ENCODE measurements at regions not wholly inside any gene's neighbourhood (a gene's known extent, or its start where the extent isn't known, plus 50 kb on each side); places are given as distances from the start of the nearest gene placed in this dataset.
"Not testable (repeated sequence)": the region's sequence is repeated elsewhere in the genome, so short reads cannot be mapped to it uniquely, and the experiment has no call there.

- Mint-ChIP-seq H3K36me3 (ENCODE audit: low read depth) (no peaks in the 10 kb centered on the region), H3K27ac (no peak overlapping the region), H3K27me3 (ENCODE audit: insufficient read depth) (no peaks in the 10 kb centered on the region), H3K4me3 (no peak overlapping the region), H3K9me3 (no peaks in the 10 kb centered on the region), H3K4me1 (ENCODE audit: low read depth) (no peaks in the 10 kb centered on the region)
- intact Hi-C loops (cut with micrococcal nuclease) = no loop called here
- DNase-seq (ENCODE audit: low spot score) = no peak
Measured at GRCh38 chr6:153449279-153449678, 318.2 kb upstream of the RGS17 start.

GRCh38 chr6:153442749-153443148 lies 311.7 kb upstream of the RGS17 start:
- H3K4me3 Mint-ChIP-seq; intact Hi-C loops (cut with micrococcal nuclease); H3K9me3 Mint-ChIP-seq; H3K36me3 Mint-ChIP-seq (ENCODE audit: low read depth); H3K27me3 Mint-ChIP-seq (ENCODE audit: insufficient read depth); H3K27ac Mint-ChIP-seq; H3K4me1 Mint-ChIP-seq (ENCODE audit: low read depth); DNase-seq (ENCODE audit: low spot score): not testable (repeated sequence)

DNA sequence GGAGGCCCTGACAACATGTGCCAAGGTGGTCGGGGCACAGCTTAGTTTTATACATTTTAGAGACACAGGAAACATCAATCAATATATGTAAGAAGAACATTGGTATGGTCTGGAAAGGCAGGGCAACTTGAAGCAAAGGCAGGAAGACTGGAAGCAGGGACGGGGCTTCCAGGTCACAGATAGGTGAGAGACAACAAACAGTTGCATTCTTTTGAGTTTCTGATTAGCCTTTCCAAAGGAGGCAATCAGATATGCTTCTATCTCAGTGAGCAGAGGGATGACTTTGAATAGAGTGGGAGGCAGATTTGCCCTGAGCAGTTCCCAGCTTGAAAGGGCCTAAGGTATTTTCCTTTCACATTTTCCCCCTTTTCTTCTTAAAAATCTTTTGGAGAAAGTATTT lies 311.0 kb upstream of the RGS17 start:
- no peaks in the 10 kb centered on the region for H3K27me3 Mint-ChIP-seq (ENCODE audit: insufficient read depth)
- H3K4me1 Mint-ChIP-seq (ENCODE audit: low read depth) = no peaks in the 10 kb centered on the region
- peaks cover 5% of the 10 kb centered on the region for H3K9me3 Mint-ChIP-seq
- no peaks in the 10 kb centered on the region for H3K36me3 Mint-ChIP-seq (ENCODE audit: low read depth)
- intact Hi-C loops (cut with micrococcal nuclease) = no loop called here
- H3K4me3 Mint-ChIP-seq = no peak overlapping the region
- no peak for DNase-seq (ENCODE audit: low spot score)
- H3K27ac Mint-ChIP-seq = no peak overlapping the region

DNA sequence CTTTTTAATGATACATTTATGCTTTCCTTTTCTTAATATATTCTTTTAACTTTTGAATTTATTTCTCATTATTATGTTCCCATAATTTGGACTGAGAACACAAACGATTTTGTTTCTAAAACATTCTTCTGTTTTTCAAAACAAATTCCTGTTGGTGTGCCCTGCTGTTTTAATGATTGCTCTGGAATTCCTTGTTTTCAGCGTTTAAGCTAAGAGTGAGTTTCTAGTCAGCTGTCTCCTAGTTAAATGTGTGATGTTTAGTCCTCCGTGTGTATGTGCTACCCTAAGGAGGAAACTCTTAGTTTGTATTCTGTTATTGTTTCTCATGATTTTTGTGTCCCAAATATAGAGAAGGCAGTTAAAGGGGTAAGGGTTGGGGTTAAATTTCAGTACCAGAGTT lies 306.1 kb upstream of the RGS17 start:
- intact Hi-C loops (cut with micrococcal nuclease) = no loop called here
- Mint-ChIP-seq H3K9me3 (no peaks in the 10 kb centered on the region), H3K27me3 (ENCODE audit: insufficient read depth) (no peaks in the 10 kb centered on the region), H3K4me1 (ENCODE audit: low read depth) (no peaks in the 10 kb centered on the region), H3K27ac (no peak overlapping the region), H3K4me3 (no peak overlapping the region), H3K36me3 (ENCODE audit: low read depth) (no peaks in the 10 kb centered on the region)
- DNase-seq (ENCODE audit: low spot score) = no peak

DNA sequence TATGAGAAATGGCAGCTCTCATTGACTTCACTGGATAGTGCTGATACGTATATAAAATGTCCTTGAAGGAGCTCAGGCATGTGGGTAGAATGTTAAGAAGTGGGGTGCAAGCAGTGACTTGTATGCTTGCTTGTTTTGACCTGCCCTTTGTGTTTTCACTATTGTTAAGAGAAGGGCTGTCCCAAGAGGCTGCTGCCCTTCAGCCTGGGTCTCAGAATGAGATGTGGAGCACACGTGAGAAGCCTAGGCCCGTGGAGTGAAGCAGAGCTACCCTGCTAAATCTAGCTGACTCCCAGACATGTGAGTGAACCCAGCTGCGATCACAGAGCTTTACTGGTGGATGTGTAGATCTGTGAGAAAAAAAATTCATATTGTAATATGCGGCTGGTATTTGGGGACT lies 305.3 kb upstream of the RGS17 start:
- Mint-ChIP-seq H3K36me3 (ENCODE audit: low read depth) (no peaks in the 10 kb centered on the region), H3K4me1 (ENCODE audit: low read depth) (no peaks in the 10 kb centered on the region), H3K27ac (no peak overlapping the region), H3K27me3 (ENCODE audit: insufficient read depth) (no peaks in the 10 kb centered on the region), H3K4me3 (no peak overlapping the region), H3K9me3 (no peaks in the 10 kb centered on the region)
- DNase-seq (ENCODE audit: low spot score) = no peak
- intact Hi-C loops (cut with micrococcal nuclease) = no loop called here

- intact Hi-C loops (cut with micrococcal nuclease) = no loop called here
- H3K36me3 Mint-ChIP-seq (ENCODE audit: low read depth) = no peaks in the 10 kb centered on the region
- H3K9me3 Mint-ChIP-seq = no peaks in the 10 kb centered on the region
- no peaks in the 10 kb centered on the region for H3K4me1 Mint-ChIP-seq (ENCODE audit: low read depth)
- H3K27me3 Mint-ChIP-seq (ENCODE audit: insufficient read depth) = no peaks in the 10 kb centered on the region
- DNase-seq (ENCODE audit: low spot score) = no peak
- no peak overlapping the region for H3K27ac Mint-ChIP-seq
- no peak overlapping the region for H3K4me3 Mint-ChIP-seq
Measured at GRCh38 chr6:153435787-153436186, 304.7 kb upstream of the RGS17 start.

- no peaks in the 10 kb centered on the region for H3K27me3 Mint-ChIP-seq (ENCODE audit: insufficient read depth)
- H3K27ac Mint-ChIP-seq = no peak overlapping the region
- H3K4me1 Mint-ChIP-seq (ENCODE audit: low read depth) = no peaks in the 10 kb centered on the region
- intact Hi-C loops (cut with micrococcal nuclease) = no loop called here
- H3K4me3 Mint-ChIP-seq = no peak overlapping the region
- H3K36me3 Mint-ChIP-seq (ENCODE audit: low read depth) = no peaks in the 10 kb centered on the region
- H3K9me3 Mint-ChIP-seq = no peaks in the 10 kb centered on the region
- no peak for DNase-seq (ENCODE audit: low spot score)
Measured at GRCh38 chr6:153425536-153425935, 294.5 kb upstream of the RGS17 start.

DNA sequence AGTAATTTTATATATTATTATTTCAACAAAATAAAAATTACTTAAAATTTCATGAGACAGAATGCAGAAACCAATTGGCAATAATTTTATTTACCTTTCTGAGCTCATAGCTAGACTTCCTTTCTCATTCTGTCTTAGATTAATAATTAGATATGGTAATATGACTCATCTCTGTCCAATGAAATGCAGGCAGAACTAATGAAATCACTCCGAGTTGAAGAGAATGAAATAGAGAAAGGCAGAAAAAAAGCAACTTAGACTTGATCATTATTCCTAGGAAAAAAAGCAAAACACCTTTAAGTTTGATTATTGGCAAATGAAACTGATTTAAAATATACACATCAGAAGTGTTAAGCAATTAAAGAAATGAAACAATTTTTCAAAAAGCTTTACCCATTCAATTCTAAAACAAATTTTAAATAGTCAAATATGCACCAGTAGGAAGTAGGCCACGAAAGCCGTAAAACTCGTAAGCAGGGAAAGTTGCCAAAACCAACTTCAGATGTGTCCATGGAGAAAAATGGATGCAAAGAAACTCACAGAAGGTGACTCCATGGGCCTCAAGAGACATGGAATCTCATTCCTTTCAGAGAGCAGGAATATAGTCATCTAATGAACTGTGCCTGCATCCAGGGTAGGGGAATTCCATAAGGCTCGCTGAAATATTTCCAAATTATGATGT lies 293.8 kb upstream of the RGS17 start:
- DNase-seq (ENCODE audit: low spot score) = no peak
- Mint-ChIP-seq H3K4me1 (ENCODE audit: low read depth) (no peaks in the 10 kb centered on the region), H3K4me3 (no peak overlapping the region), H3K27ac (no peak overlapping the region), H3K36me3 (ENCODE audit: low read depth) (no peaks in the 10 kb centered on the region), H3K27me3 (ENCODE audit: insufficient read depth) (no peaks in the 10 kb centered on the region), H3K9me3 (no peaks in the 10 kb centered on the region)
- intact Hi-C loops (cut with micrococcal nuclease) = no loop called here

- no peak overlapping the region for H3K4me3 Mint-ChIP-seq
- H3K4me1 Mint-ChIP-seq (ENCODE audit: low read depth) = no peaks in the 10 kb centered on the region
- no peaks in the 10 kb centered on the region for H3K9me3 Mint-ChIP-seq
- intact Hi-C loops (cut with micrococcal nuclease) = no loop called here
- no peak overlapping the region for H3K27ac Mint-ChIP-seq
- H3K27me3 Mint-ChIP-seq (ENCODE audit: insufficient read depth) = no peaks in the 10 kb centered on the region
- no peaks in the 10 kb centered on the region for H3K36me3 Mint-ChIP-seq (ENCODE audit: low read depth)
- no peak for DNase-seq (ENCODE audit: low spot score)
Measured at GRCh38 chr6:153412519-153412918, 281.4 kb upstream of the RGS17 start.

GRCh38 chr6:153411070-153411648 lies 280.1 kb upstream of the RGS17 start:
- no peaks in the 10 kb centered on the region for H3K27me3 Mint-ChIP-seq (ENCODE audit: insufficient read depth)
- no peak overlapping the region for H3K27ac Mint-ChIP-seq
- H3K4me1 Mint-ChIP-seq (ENCODE audit: low read depth) = no peaks in the 10 kb centered on the region
- intact Hi-C loops (cut with micrococcal nuclease) = no loop called here
- no peaks in the 10 kb centered on the region for H3K9me3 Mint-ChIP-seq
- no peaks in the 10 kb centered on the region for H3K36me3 Mint-ChIP-seq (ENCODE audit: low read depth)
- no peak for DNase-seq (ENCODE audit: low spot score)
- no peak overlapping the region for H3K4me3 Mint-ChIP-seq

GRCh38 chr6:153405931-153406330 lies 274.8 kb upstream of the RGS17 start:
- Mint-ChIP-seq H3K27ac (no peak overlapping the region), H3K4me3 (no peak overlapping the region), H3K27me3 (ENCODE audit: insufficient read depth) (no peaks in the 10 kb centered on the region), H3K36me3 (ENCODE audit: low read depth) (no peaks in the 10 kb centered on the region), H3K9me3 (no peaks in the 10 kb centered on the region), H3K4me1 (ENCODE audit: low read depth) (no peaks in the 10 kb centered on the region)
- intact Hi-C loops (cut with micrococcal nuclease) = no loop called here
- DNase-seq (ENCODE audit: low spot score) = no peak

DNA sequence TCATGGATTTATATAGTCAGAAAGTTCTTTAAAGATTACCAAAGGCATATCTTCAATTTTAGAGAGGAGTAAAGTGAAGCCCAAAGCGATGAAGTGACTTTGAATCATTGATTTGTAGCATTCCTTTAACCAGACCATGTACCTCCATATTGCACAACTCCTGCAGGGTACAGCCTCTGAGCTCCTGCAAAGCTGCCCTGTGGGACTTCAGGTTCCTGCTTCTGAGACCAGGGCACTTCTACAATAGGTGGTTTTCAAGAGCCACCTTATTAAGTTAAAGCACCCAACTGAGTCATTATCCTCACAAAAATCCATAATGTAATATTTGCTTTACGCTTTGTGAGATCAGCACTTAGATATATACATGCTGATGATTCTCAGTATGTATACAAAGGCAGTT lies 270.7 kb upstream of the RGS17 start:
- Mint-ChIP-seq H3K9me3 (no peaks in the 10 kb centered on the region), H3K27ac (no peak overlapping the region), H3K4me3 (no peak overlapping the region), H3K27me3 (ENCODE audit: insufficient read depth) (no peaks in the 10 kb centered on the region), H3K4me1 (ENCODE audit: low read depth) (no peaks in the 10 kb centered on the region), H3K36me3 (ENCODE audit: low read depth) (no peaks in the 10 kb centered on the region)
- no peak for DNase-seq (ENCODE audit: low spot score)
- intact Hi-C loops (cut with micrococcal nuclease) = no loop called here

DNA sequence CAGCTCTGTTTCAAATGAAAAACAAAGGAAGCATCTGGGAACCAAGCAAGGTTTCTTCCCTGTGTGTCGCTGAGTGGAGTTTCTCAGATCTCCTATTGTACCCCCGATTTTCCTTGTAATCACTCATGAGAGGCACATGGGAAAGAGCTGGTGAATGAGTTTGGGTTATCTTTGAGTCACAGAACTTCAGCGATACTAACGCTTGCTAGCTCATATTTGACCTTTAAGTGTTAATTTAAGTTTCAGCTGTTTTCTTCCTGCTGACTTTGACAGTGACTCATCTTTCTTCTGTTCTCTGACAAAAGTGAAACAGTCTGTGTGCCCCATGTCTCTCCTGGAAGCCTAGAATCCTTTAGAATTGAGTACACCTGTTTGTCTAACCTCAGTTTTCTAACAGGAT lies 261.1 kb upstream of the RGS17 start:
- no peaks in the 10 kb centered on the region for H3K27me3 Mint-ChIP-seq (ENCODE audit: insufficient read depth)
- no peak overlapping the region for H3K27ac Mint-ChIP-seq
- intact Hi-C loops (cut with micrococcal nuclease) = no loop called here
- H3K4me3 Mint-ChIP-seq = no peak overlapping the region
- no peaks in the 10 kb centered on the region for H3K36me3 Mint-ChIP-seq (ENCODE audit: low read depth)
- H3K4me1 Mint-ChIP-seq (ENCODE audit: low read depth) = no peaks in the 10 kb centered on the region
- H3K9me3 Mint-ChIP-seq = no peaks in the 10 kb centered on the region
- no peak for DNase-seq (ENCODE audit: low spot score)

DNA sequence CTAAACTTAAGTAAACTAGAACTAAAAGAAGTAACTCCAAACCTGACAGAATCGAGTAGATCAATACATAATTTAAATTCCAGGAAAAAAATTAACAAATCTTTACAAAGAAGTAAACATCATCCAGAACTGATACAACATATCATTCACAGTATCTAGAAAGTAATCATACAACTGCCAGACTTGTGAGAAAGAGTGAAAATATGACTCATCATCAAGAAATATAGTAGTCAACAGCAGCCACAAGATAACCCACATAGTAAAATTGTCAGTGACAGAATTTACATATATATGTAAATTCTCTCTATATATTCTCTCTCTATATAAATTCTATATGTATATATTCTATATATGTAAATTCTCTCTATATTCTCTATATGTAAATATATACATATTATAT lies 242.8 kb upstream of the RGS17 start:
- no peaks in the 10 kb centered on the region for H3K27me3 Mint-ChIP-seq (ENCODE audit: insufficient read depth)
- no peak overlapping the region for H3K27ac Mint-ChIP-seq
- H3K9me3 Mint-ChIP-seq = no peaks in the 10 kb centered on the region
- H3K4me3 Mint-ChIP-seq = no peak overlapping the region
- no peaks in the 10 kb centered on the region for H3K4me1 Mint-ChIP-seq (ENCODE audit: low read depth)
- intact Hi-C loops (cut with micrococcal nuclease) = no loop called here
- H3K36me3 Mint-ChIP-seq (ENCODE audit: low read depth) = no peaks in the 10 kb centered on the region
- DNase-seq (ENCODE audit: low spot score) = no peak
